Cardiac muscle cell (in vitro differentiated cells and primary cell): ENCODE measurements at regions not wholly inside any gene's neighbourhood (a gene's known extent, or its start where the extent isn't known, plus 50 kb on each side); places are given as distances from the start of the nearest gene placed in this dataset.

Experiments
- DNase-seq, 2 donors: peaks; one replicate each; pipeline versions ENCODE4 v3.0.0 to v3.0.0-alpha.2; 2010 to 2017; ENCODE audit warnings: low read depth in 1 of 2, low spot score in 1 of 2
- H3K27ac ChIP-seq: fragments of 200-600 bp; sonication (generic); 2 replicates; pipeline ENCODE4 v1.5.1; 2016
- H3K27me3 ChIP-seq: fragments of 200-600 bp; sonication (generic); 2 replicates; pipeline ENCODE4 v1.6.0; 2016; ENCODE audit warnings: control low read depth
- H3K36me3 ChIP-seq: fragments of 200-600 bp; sonication (generic); 2 replicates; pipeline ENCODE4 v1.5.1; 2016; ENCODE audit warnings: control low read depth
- H3K4me1 ChIP-seq: fragments of 200-600 bp; sonication (generic); 2 replicates; pipeline ENCODE4 v1.8.1; 2017; ENCODE audit warnings: low read depth, mild to moderate bottlenecking, mixed run types
- H3K4me3 ChIP-seq: fragments of 200-600 bp; sonication (generic); 2 replicates; pipeline ENCODE4 v1.5.1; 2016; ENCODE audit warnings: mild to moderate bottlenecking
- H3K9me3 ChIP-seq: fragments of 200-600 bp; sonication (generic); 2 replicates; pipeline ENCODE4 v1.5.1; 2017; ENCODE audit warnings: low read depth, mild to moderate bottlenecking, control low read depth
- CTCF ChIP-seq: IDR thresholded peaks from 2 replicates; pipeline ENCODE4 v1.5.1; 2012; ENCODE audit warnings: low read depth, mild to moderate bottlenecking, low read length

- Histone ChIP-seq H3K4me1 (no peaks in the 10 kb centered on the region), H3K27me3 (no peaks in the 10 kb centered on the region), H3K4me3 (no peak overlapping the region), H3K9me3 (no peaks in the 10 kb centered on the region), H3K36me3 (no peaks in the 10 kb centered on the region), H3K27ac (no peak overlapping the region)
- DNase-seq: no peak
- no peak for TF ChIP-seq CTCF
These were observed 272.0 kb downstream of the DMRTA1 start for GRCh38 chr9:22718653-22719052.

DNA sequence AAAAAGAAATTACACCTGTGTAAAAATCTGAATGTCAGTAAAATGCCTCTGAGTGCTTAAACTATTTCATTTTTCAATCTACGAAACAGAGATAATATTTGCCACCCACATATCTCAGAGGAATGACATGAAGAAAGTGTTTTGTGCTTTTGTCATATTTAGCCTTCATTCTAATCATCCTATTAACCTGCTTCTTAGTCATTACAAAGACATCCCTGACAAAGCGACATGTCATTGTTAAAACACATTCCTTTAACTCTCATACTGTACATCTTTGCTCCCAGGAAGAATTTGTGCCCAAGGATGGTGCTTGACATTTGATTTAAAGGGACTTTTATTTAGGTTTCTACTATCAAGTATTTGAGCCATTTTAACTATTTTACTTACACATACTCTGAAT lies 275.9 kb downstream of the DMRTA1 start:
- no peaks in the 10 kb centered on the region for H3K27me3 ChIP-seq
- no peak overlapping the region for H3K27ac ChIP-seq
- H3K9me3 ChIP-seq: no peaks in the 10 kb centered on the region
- no peaks in the 10 kb centered on the region for H3K4me1 ChIP-seq
- no peak overlapping the region for H3K4me3 ChIP-seq
- H3K36me3 ChIP-seq: no peaks in the 10 kb centered on the region
- TF ChIP-seq CTCF: no peak
- no peak for DNase-seq

DNA sequence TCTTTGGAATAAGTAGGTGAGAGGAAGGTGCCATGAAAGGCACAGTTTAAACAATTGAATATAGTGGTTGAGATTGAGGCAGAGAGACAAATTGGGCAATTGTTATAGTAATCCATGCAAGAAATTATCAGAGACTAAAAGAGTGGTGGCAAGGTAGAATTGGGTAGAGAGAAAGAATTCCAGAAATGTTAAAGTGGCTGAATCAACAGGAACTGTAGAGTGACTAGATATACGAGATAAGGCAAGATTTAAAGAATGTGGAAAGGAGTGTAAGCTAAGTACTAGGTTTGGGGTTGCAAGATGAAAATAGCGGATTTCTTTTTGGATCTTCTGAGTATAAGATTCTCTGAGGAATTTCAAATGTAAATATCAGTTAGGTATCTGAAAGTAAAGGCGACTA lies 285.2 kb downstream of the DMRTA1 start:
- Histone ChIP-seq H3K27ac (no peak overlapping the region), H3K4me3 (no peak overlapping the region), H3K36me3 (no peaks in the 10 kb centered on the region), H3K9me3 (no peaks in the 10 kb centered on the region), H3K27me3 (no peaks in the 10 kb centered on the region), H3K4me1 (no peaks in the 10 kb centered on the region)
- TF ChIP-seq CTCF: no peak
- DNase-seq: no peak

DNA sequence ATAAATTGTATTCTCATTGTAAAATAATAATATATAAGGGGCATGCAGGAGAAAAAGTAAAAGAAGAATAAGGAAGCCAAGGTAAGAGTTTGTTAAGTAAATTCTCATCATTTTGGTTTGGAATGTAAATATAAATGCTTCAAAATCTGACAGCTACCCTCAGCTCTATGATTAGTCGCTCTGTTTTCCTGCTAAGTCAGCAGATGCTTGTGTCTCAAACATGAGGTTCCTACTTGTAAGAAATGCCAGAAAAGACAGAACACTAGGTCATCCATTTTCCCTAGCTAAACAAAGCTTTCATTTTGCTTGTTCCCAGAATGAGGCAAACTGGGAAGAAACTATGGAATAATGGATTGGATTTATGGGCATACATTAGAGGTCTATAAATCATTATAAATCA lies 293.1 kb downstream of the DMRTA1 start:
- Histone ChIP-seq H3K27me3 (no peaks in the 10 kb centered on the region), H3K36me3 (no peaks in the 10 kb centered on the region), H3K4me1 (no peaks in the 10 kb centered on the region), H3K4me3 (no peak overlapping the region), H3K9me3 (no peaks in the 10 kb centered on the region), H3K27ac (no peak overlapping the region)
- no peak for TF ChIP-seq CTCF
- DNase-seq: no peak

- H3K36me3 ChIP-seq: no peaks in the 10 kb centered on the region
- no peak for DNase-seq
- H3K27me3 ChIP-seq: no peaks in the 10 kb centered on the region
- H3K4me3 ChIP-seq: no peak overlapping the region
- TF ChIP-seq CTCF: no peak
- H3K4me1 ChIP-seq: no peaks in the 10 kb centered on the region
- no peaks in the 10 kb centered on the region for H3K9me3 ChIP-seq
- H3K27ac ChIP-seq: no peak overlapping the region
These were observed 294.2 kb downstream of the DMRTA1 start for GRCh38 chr9:22740781-22741180.

DNA sequence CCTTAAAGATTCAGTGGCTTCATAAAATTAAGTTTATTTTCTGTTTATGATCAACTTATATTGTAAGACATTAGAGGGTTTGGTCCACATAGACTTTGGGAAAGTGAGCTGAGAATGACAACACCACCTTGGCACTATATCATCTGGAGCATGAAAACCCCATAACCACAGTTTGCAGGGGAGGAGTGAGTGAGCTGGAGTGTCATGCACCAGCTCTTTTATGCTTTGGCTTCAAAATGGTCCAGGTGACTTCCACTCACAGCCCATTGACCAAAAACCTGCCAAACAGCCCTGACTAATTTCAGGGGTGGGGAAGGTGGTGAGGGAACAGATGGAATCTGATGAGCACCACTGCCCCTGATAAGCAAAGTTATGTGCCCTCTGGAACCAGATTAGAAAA lies 295.8 kb downstream of the DMRTA1 start:
- Histone ChIP-seq H3K27ac (no peak overlapping the region), H3K4me1 (no peaks in the 10 kb centered on the region), H3K36me3 (no peaks in the 10 kb centered on the region), H3K9me3 (no peaks in the 10 kb centered on the region), H3K27me3 (no peaks in the 10 kb centered on the region), H3K4me3 (no peak overlapping the region)
- TF ChIP-seq CTCF: no peak
- no peak for DNase-seq
